ENCODE measurements at regions not wholly inside any gene's neighbourhood (a gene's known extent, or its start where the extent isn't known, plus 50 kb on each side); places are given as distances from the start of the nearest gene placed in this dataset.

GRCh38 chr20:52017669-52018317, 173.8 kb downstream of the ZFP64 start:
- no peaks in the 10 kb centered on the region for H3K27me3 ChIP-seq (ENCODE audit: insufficient read depth, low read length, poor library complexity, severe bottlenecking)
- no peaks in the 10 kb centered on the region for H3K4me1 ChIP-seq (ENCODE audit: insufficient read depth, low read length, poor library complexity, severe bottlenecking)
- no peak overlapping the region for H3K4me2 ChIP-seq (ENCODE audit: low read depth, low read length, poor library complexity, severe bottlenecking)
- H3K4me3 ChIP-seq (ENCODE audit: low read length, poor library complexity, severe bottlenecking), result no peak overlapping the region
- no peak overlapping the region for H2AFZ ChIP-seq (ENCODE audit: low read length)
- no peaks in the 10 kb centered on the region for H3K36me3 ChIP-seq (ENCODE audit: insufficient read depth, low read length)
- TF ChIP-seq EZH2phosphoT487 (IDR thresholded peaks at IDR 0.05; ENCODE audit: borderline replicate concordance), result no peak
- TF ChIP-seq CTCF (conservative IDR thresholded peaks at IDR 0.05; ENCODE audit: low read length), result no peak
- H3K9ac ChIP-seq (ENCODE audit: low read depth, low read length, poor library complexity, severe bottlenecking), result no peak overlapping the region
- H4K20me1 ChIP-seq (ENCODE audit: insufficient read depth, low read length, poor library complexity, severe bottlenecking), result no peaks in the 10 kb centered on the region
- no peaks in the 10 kb centered on the region for H3K79me2 ChIP-seq (ENCODE audit: insufficient read depth, low read length)
- H3F3A ChIP-seq (ENCODE audit: low read depth), result no peaks in the 10 kb centered on the region
- H3K9me2 ChIP-seq (replicated peaks; ENCODE audit: low read depth, low read length), result no peaks in the 10 kb centered on the region
- H3K9me3 ChIP-seq (ENCODE audit: insufficient read depth, low read depth, low read length), result no peaks in the 10 kb centered on the region

- Histone ChIP-seq H3K4me2 (ENCODE audit: low read depth, low read length, poor library complexity, severe bottlenecking) (no peak overlapping the region), H3K9me2 (replicated peaks; ENCODE audit: low read depth, low read length) (no peaks in the 10 kb centered on the region), H3K4me1 (ENCODE audit: insufficient read depth, low read length, poor library complexity, severe bottlenecking) (no peaks in the 10 kb centered on the region), H3K36me3 (ENCODE audit: insufficient read depth, low read length) (no peaks in the 10 kb centered on the region), H3K4me3 (ENCODE audit: low read length, poor library complexity, severe bottlenecking) (no peak overlapping the region), H3F3A (ENCODE audit: low read depth) (no peaks in the 10 kb centered on the region), H3K9ac (ENCODE audit: low read depth, low read length, poor library complexity, severe bottlenecking) (no peak overlapping the region), H3K9me3 (ENCODE audit: insufficient read depth, low read depth, low read length) (no peaks in the 10 kb centered on the region; the same call in 1 of the 2 replicates), H4K20me1 (ENCODE audit: insufficient read depth, low read length, poor library complexity, severe bottlenecking) (no peaks in the 10 kb centered on the region), H3K27me3 (ENCODE audit: insufficient read depth, low read length, poor library complexity, severe bottlenecking) (no peaks in the 10 kb centered on the region), H3K79me2 (ENCODE audit: insufficient read depth, low read length) (no peaks in the 10 kb centered on the region), H2AFZ (ENCODE audit: low read length) (no peak overlapping the region)
- no peak for TF ChIP-seq CTCF (conservative IDR thresholded peaks at IDR 0.05; ENCODE audit: low read length)
- no peak for TF ChIP-seq EZH2phosphoT487 (IDR thresholded peaks at IDR 0.05; ENCODE audit: borderline replicate concordance)
These were observed 175.6 kb downstream of the ZFP64 start for GRCh38 chr20:52016022-52016421.

GRCh38 chr20:52015155-52015554, 176.4 kb downstream of the ZFP64 start:
- Histone ChIP-seq H3K4me3 (ENCODE audit: low read length, poor library complexity, severe bottlenecking) (no peak overlapping the region), H3K4me1 (ENCODE audit: insufficient read depth, low read length, poor library complexity, severe bottlenecking) (no peaks in the 10 kb centered on the region), H3K4me2 (ENCODE audit: low read depth, low read length, poor library complexity, severe bottlenecking) (no peak overlapping the region), H4K20me1 (ENCODE audit: insufficient read depth, low read length, poor library complexity, severe bottlenecking) (no peaks in the 10 kb centered on the region), H3F3A (ENCODE audit: low read depth) (no peaks in the 10 kb centered on the region), H3K79me2 (ENCODE audit: insufficient read depth, low read length) (no peaks in the 10 kb centered on the region), H3K36me3 (ENCODE audit: insufficient read depth, low read length) (no peaks in the 10 kb centered on the region), H3K9ac (ENCODE audit: low read depth, low read length, poor library complexity, severe bottlenecking) (no peak overlapping the region), H3K9me3 (ENCODE audit: insufficient read depth, low read depth, low read length) (no peaks in the 10 kb centered on the region; the same call in 1 of the 2 replicates), H3K27me3 (ENCODE audit: insufficient read depth, low read length, poor library complexity, severe bottlenecking) (no peaks in the 10 kb centered on the region), H3K9me2 (replicated peaks; ENCODE audit: low read depth, low read length) (no peaks in the 10 kb centered on the region), H2AFZ (ENCODE audit: low read length) (no peak overlapping the region)
- no peak for TF ChIP-seq CTCF (conservative IDR thresholded peaks at IDR 0.05; ENCODE audit: low read length)
- TF ChIP-seq EZH2phosphoT487 (IDR thresholded peaks at IDR 0.05; ENCODE audit: borderline replicate concordance), result no peak
